ENCODE measurements at regions not wholly inside any gene's neighbourhood (a gene's known extent, or its start where the extent isn't known, plus 50 kb on each side); places are given as distances from the start of the nearest gene placed in this dataset.

GRCh38 chr9:31259824-31260223 lies 1124.6 kb upstream of the ACO1 start:
- Histone ChIP-seq H4K20me1 (replicated peaks; ENCODE audit: control insufficient read depth, insufficient read depth, low read length) (no peaks in the 10 kb centered on the region), H3K4me1 (replicated peaks in 1 of 2; ENCODE audit: control insufficient read depth in 2 of 2, insufficient read depth in 2 of 2, low read length in 2 of 2) (no peaks in the 10 kb centered on the region), H2AFZ (ENCODE audit: low read depth, low read length) (no peak overlapping the region), H3K79me2 (ENCODE audit: control insufficient read depth, insufficient read depth, low read length) (no peaks in the 10 kb centered on the region), H3K4me3 (no peak overlapping the region), H3K4me2 (ENCODE audit: insufficient read depth, low read length) (no peak overlapping the region), H3K27me3 (ENCODE audit: control insufficient read depth in 2 of 2, insufficient read depth in 2 of 2, low read length in 2 of 2) (no peaks in the 10 kb centered on the region), H3K9me1 (ENCODE audit: control insufficient read depth, insufficient read depth, low read length) (no peaks in the 10 kb centered on the region), H3K9ac (ENCODE audit: insufficient read depth in 1 of 2, low read depth in 2 of 2, low read length in 2 of 2) (no peak overlapping the region), H3K9me3 (replicated peaks; ENCODE audit: control insufficient read depth, insufficient read depth, low read depth, low read length) (no peaks in the 10 kb centered on the region), H3K27ac (ENCODE audit: extremely low read depth, low read depth, low read length) (no peak overlapping the region), H3K36me3 (ENCODE audit: control insufficient read depth, insufficient read depth, low read length) (no peaks in the 10 kb centered on the region)
- WGBS (ENCODE audit: insufficient coverage, low coverage, missing lambda C conversion rate), result no CpG with 5 or more reads among the region's 2 CpGs
- POLR2A ChIA-PET, result no interaction called here
- intact Hi-C loops (cut with micrococcal nuclease), result no loop called here
- DNase-seq (ENCODE audit: extremely low read depth in 1 of 4, low spot score in 3 of 4) (no peak), ATAC-seq (no peak), FAIRE-seq (no peak)
- BruUV-seq (replicated peaks), result no TSS peak
- CTCF ChIA-PET (ENCODE audit: low intra/inter-chr PET ratio), result no interaction called here
- in situ Hi-C loops (cut with MboI), result no loop called here
- TF ChIP-seq HDAC3 (IDR thresholded peaks at IDR 0.05; ENCODE audit: borderline replicate concordance, partially characterized antibody), result no peak
- no peak for TF ChIP-seq ZBTB40 (IDR thresholded peaks at IDR 0.05)
- TF ChIP-seq ZBTB40 (CRISPR knock-in tag; IDR thresholded peaks at IDR 0.05), result no peak
- TF ChIP-seq CHD1 (IDR thresholded peaks at IDR 0.05; ENCODE audit: low read length), result no peak
- no peak for TF ChIP-seq GABPB1 (CRISPR knock-in tag; IDR thresholded peaks at IDR 0.05)

All from K562 (cell line).